Liver (tissue), 3 donors: ENCODE measurements at regions not wholly inside any gene's neighbourhood (a gene's known extent, or its start where the extent isn't known, plus 50 kb on each side); places are given as distances from the start of the nearest gene placed in this dataset.

Experiments used
- ATF3 ChIP-seq: IDR thresholded peaks from 2 replicates; pipeline ENCODE4 v1.6.1; 2016; ENCODE audit warnings: antibody characterized with exemption
- CTCF ChIP-seq: fragments of 150-350 bp; IDR thresholded peaks from 2 replicates; pipeline ENCODE4 v1.5.1; 2017; ENCODE audit warnings: improper control_type of control experiment, low read depth, low read length; ENCODE audit not compliant: missing input control
- EGR1 ChIP-seq, 2 donors: IDR thresholded peaks; 2 replicates each; pipeline ENCODE4 v1.6.1; 2016 to 2018; ENCODE audit warnings: antibody characterized with exemption in 2 of 2, low read depth in 2 of 2
- FOXA1 ChIP-seq: IDR thresholded peaks from 2 replicates; pipeline ENCODE4 v1.6.1; 2016; ENCODE audit warnings: antibody characterized with exemption
- GABPA ChIP-seq, 2 donors: IDR thresholded peaks in 1 of 2; conservative IDR thresholded peaks in 1 of 2; 2 replicates each; pipeline ENCODE4 v1.6.1; 2016; ENCODE audit warnings: antibody characterized with exemption in 2 of 2, mild to moderate bottlenecking in 1 of 2, moderate library complexity in 1 of 2
- HNF4A ChIP-seq, 2 donors: conservative IDR thresholded peaks; 2 replicates each; pipeline ENCODE4 v1.6.1; 2016; ENCODE audit warnings: antibody characterized with exemption in 2 of 2, mild to moderate bottlenecking in 2 of 2
- JUND ChIP-seq, 2 donors: IDR thresholded peaks; 2 replicates each; pipeline ENCODE4 v1.6.1; 2016; ENCODE audit warnings: antibody characterized with exemption in 2 of 2
- MAX ChIP-seq: IDR thresholded peaks from 2 replicates; pipeline ENCODE4 v1.6.1; 2016; ENCODE audit warnings: antibody characterized with exemption
- NR2F2 ChIP-seq: IDR thresholded peaks from 2 replicates; pipeline ENCODE4 v1.6.1; 2016; ENCODE audit warnings: antibody characterized with exemption
- RAD21 ChIP-seq, 2 donors: IDR thresholded peaks; 2 replicates each; pipeline ENCODE4 v1.6.1; 2016; ENCODE audit warnings: antibody characterized with exemption in 2 of 2, mild to moderate bottlenecking in 2 of 2
- REST ChIP-seq: IDR thresholded peaks from 2 replicates; pipeline ENCODE4 v1.6.1; 2016; ENCODE audit warnings: antibody characterized with exemption, mild to moderate bottlenecking
- SP1 ChIP-seq: IDR thresholded peaks from 2 replicates; pipeline ENCODE4 v1.6.1; 2018; ENCODE audit warnings: antibody characterized with exemption, mild to moderate bottlenecking
- YY1 ChIP-seq: IDR thresholded peaks from 2 replicates; pipeline ENCODE4 v1.6.1; 2016; ENCODE audit warnings: antibody characterized with exemption, mild to moderate bottlenecking
- donor health status: healthy.
- donor health status: healthy.

GRCh38 chr7:343864-344607 is 54.1 kb downstream of the FOXL3 start:
- TF ChIP-seq CTCF (no peak), RAD21 (IDR thresholded peaks at IDR 0.05) (no peak), MAX (no peak), GABPA (IDR thresholded peaks at IDR 0.05 in 1 of 2, conservative IDR thresholded peaks at IDR 0.05 in 1 of 2) (no peak), FOXA1 (no peak), SP1 (no peak), ATF3 (no peak), EGR1 (IDR thresholded peaks at IDR 0.05; ENCODE audit: low read depth in 2 of 2) (no peak), YY1 (no peak), HNF4A (conservative IDR thresholded peaks at IDR 0.05) (no peak), NR2F2 (no peak), REST (no peak), JUND (IDR thresholded peaks at IDR 0.05) (no peak)
